Suprapubic skin (tissue), 4 donors: ENCODE measurements at regions not wholly inside any gene's neighbourhood (a gene's known extent, or its start where the extent isn't known, plus 50 kb on each side); places are given as distances from the start of the nearest gene placed in this dataset.
A peak's percentile ranks its signal among the peaks of the same experiment; 100 is the strongest.

Experiments
- DNase-seq, 2 donors: peaks; one replicate each; pipeline ENCODE4 v3.0.0-alpha.2; 2019; ENCODE audit warnings: low spot score in 2 of 2
- H3K27ac ChIP-seq: fragments of 200-600 bp; sonication (generic); one replicate; pipeline ENCODE4 v1.5.1; 2019
- H3K27me3 ChIP-seq: fragments of 200-600 bp; sonication (generic); one replicate; pipeline ENCODE4 v1.5.1; 2019
- H3K36me3 ChIP-seq: fragments of 200-600 bp; sonication (generic); one replicate; pipeline ENCODE4 v1.5.1; 2019
- H3K4me1 ChIP-seq: fragments of 200-600 bp; sonication (generic); one replicate; pipeline ENCODE4 v1.5.1; 2019
- H3K4me3 ChIP-seq: fragments of 200-600 bp; sonication (generic); one replicate; pipeline ENCODE4 v1.5.1; 2019; ENCODE audit warnings: mild to moderate bottlenecking
- H3K9me3 ChIP-seq: fragments of 200-600 bp; sonication (generic); one replicate; pipeline ENCODE4 v1.5.1; 2019
- CTCF ChIP-seq, 2 donors: fragments of 200-600 bp in 1 of 2; fragments of 450-650 bp in 1 of 2; sonication (generic) in 1 of 2; IDR thresholded peaks; one replicate each; pipeline ENCODE4 v1.5.1; 2016 to 2019; ENCODE audit warnings: antibody characterized with exemption in 2 of 2, mild to moderate bottlenecking in 1 of 2, moderate library complexity in 1 of 2
- EP300 ChIP-seq: sonication (generic); formaldehyde crosslinking; IDR thresholded peaks from one replicate; pipeline ENCODE4 v1.6.1; 2017; ENCODE audit warnings: antibody characterized with exemption
- POLR2A ChIP-seq, 2 donors: fragments of 450-650 bp; IDR thresholded peaks; one replicate each; pipeline ENCODE4 v1.6.1; 2017; ENCODE audit warnings: antibody characterized with exemption in 2 of 2, mild to moderate bottlenecking in 2 of 2, moderate library complexity in 2 of 2
- POLR2AphosphoS5 ChIP-seq, 3 donors: sonication (generic); formaldehyde crosslinking; IDR thresholded peaks; one replicate each; pipeline ENCODE4 v1.6.1; 2017; ENCODE audit warnings: antibody characterized with exemption in 3 of 3
- WGBS: methylation state at CpG from one replicate; pipeline ENCODE4 v1.1.5; 2018; 5-methylcytosine and 5-hydroxymethylcytosine counted together

GRCh38 chr1:4424254-4424653 is 230.2 kb upstream of the AJAP1 start:
- H3K36me3 ChIP-seq: no peaks in the 10 kb centered on the region
- peaks cover 9% of the 10 kb centered on the region for H3K27me3 ChIP-seq
- H3K27ac ChIP-seq: no peak overlapping the region
- H3K9me3 ChIP-seq: no peaks in the 10 kb centered on the region
- TF ChIP-seq POLR2A (IDR thresholded peaks at IDR 0.05) (no peak), POLR2AphosphoS5 (IDR thresholded peaks at IDR 0.05) (no peak), CTCF (IDR thresholded peaks at IDR 0.05) (no peak), EP300 (no peak)
- no peak for DNase-seq
- no peaks in the 10 kb centered on the region for H3K4me1 ChIP-seq
- no peak overlapping the region for H3K4me3 ChIP-seq
- WGBS: 80% methylated on average over 6 of the region's 8 CpGs

- no peak overlapping the region for H3K27ac ChIP-seq
- peaks cover 9% of the 10 kb centered on the region for H3K27me3 ChIP-seq
- no peaks in the 10 kb centered on the region for H3K4me1 ChIP-seq
- H3K36me3 ChIP-seq: no peaks in the 10 kb centered on the region
- H3K9me3 ChIP-seq: no peaks in the 10 kb centered on the region
- H3K4me3 ChIP-seq: no peak overlapping the region
- WGBS: 92% methylated on average over 6 of the region's 10 CpGs
- no peak for DNase-seq
- TF ChIP-seq EP300: no peak
Measured at GRCh38 chr1:4424766-4425165, 229.6 kb upstream of the AJAP1 start.

DNA sequence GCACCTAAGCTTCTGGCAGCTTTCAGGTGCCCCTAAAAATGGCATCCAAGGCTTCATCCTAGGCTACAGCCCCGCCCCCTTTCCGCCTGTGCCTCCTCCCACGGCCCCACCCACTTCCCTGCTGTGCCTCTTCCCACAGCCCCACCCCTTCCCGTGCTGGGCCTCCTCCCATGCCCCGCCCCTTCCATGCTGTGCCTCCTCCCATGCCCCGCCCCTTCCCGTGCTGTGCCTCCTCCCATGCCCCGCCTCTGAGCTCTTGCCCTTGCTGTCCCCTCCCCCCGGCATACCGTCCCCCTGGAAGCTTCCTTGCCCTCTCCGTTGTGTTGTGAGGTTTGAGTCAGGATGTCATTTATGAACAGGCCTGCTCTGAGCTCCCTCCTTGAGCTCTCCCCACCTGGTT is 228.5 kb upstream of the AJAP1 start:
- Histone ChIP-seq H3K27ac (no peak overlapping the region), H3K36me3 (no peaks in the 10 kb centered on the region), H3K4me3 (no peak overlapping the region), H3K27me3 (peaks cover 9% of the 10 kb centered on the region), H3K4me1 (no peaks in the 10 kb centered on the region), H3K9me3 (no peaks in the 10 kb centered on the region)
- TF ChIP-seq CTCF (IDR thresholded peaks at IDR 0.05) (no peak), POLR2A (IDR thresholded peaks at IDR 0.05) (no peak), EP300 (no peak), POLR2AphosphoS5 (IDR thresholded peaks at IDR 0.05) (no peak)
- DNase-seq: no peak
- 81% methylated on average over 11 of the region's 11 CpGs for WGBS

DNA sequence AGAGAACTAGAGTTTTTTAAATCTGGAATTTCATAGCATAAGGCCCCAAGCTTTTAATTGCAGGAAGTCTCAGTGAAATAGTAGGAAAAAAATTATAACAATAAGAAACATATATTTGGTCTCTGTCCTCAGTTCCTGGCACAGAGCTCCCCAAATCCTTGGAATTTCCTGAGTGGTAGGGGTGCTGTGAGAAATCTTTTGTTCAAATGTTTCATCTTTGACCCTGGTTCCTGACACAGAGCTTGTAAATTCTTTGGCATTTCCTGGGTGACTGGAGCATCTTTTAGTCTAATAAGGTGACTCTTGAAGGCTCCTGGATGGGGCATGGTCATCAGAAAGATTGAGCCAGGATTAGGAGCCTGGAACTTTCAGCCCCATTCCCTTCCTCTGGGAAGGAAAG is 225.7 kb upstream of the AJAP1 start:
- TF ChIP-seq POLR2AphosphoS5 (IDR thresholded peaks at IDR 0.05): no peak
- TF ChIP-seq CTCF (IDR thresholded peaks at IDR 0.05): no peak
- TF ChIP-seq POLR2A (IDR thresholded peaks at IDR 0.05): no peak
- TF ChIP-seq EP300: no peak
- Histone ChIP-seq H3K27ac (no peak overlapping the region), H3K27me3 (no peaks in the 10 kb centered on the region), H3K9me3 (no peaks in the 10 kb centered on the region), H3K4me3 (no peak overlapping the region), H3K4me1 (no peaks in the 10 kb centered on the region), H3K36me3 (no peaks in the 10 kb centered on the region)
- no peak for DNase-seq

GRCh38 chr1:4430406-4431365 is 223.7 kb upstream of the AJAP1 start:
- peak in 1 of 2 donors; percentile 62 for DNase-seq
- H3K36me3 ChIP-seq: no peaks in the 10 kb centered on the region
- no peaks in the 10 kb centered on the region for H3K9me3 ChIP-seq
- no peak overlapping the region for H3K4me3 ChIP-seq
- no peak overlapping the region for H3K27ac ChIP-seq
- TF ChIP-seq POLR2AphosphoS5 (IDR thresholded peaks at IDR 0.05): no peak
- TF ChIP-seq CTCF (IDR thresholded peaks at IDR 0.05): no peak
- no peak for TF ChIP-seq EP300
- no peak for TF ChIP-seq POLR2A (IDR thresholded peaks at IDR 0.05)
- no peaks in the 10 kb centered on the region for H3K27me3 ChIP-seq
- H3K4me1 ChIP-seq: no peaks in the 10 kb centered on the region
- WGBS: 73% methylated on average over 10 of the region's 10 CpGs
